ENCODE measurements at regions not wholly inside any gene's neighbourhood (a gene's known extent, or its start where the extent isn't known, plus 50 kb on each side); places are given as distances from the start of the nearest gene placed in this dataset.

GRCh38 chr5:4762316-4762715, 377.8 kb upstream of the ADAMTS16 start:
- TF ChIP-seq EZH2 (IDR thresholded peaks at IDR 0.05; ENCODE audit: low read depth, unreplicated experiment) (no peak), JUNB (IDR thresholded peaks at IDR 0.05; ENCODE audit: unreplicated experiment) (no peak), CTCF (conservative IDR thresholded peaks at IDR 0.05; ENCODE audit: low read depth in 2 of 2) (no peak), CREB1 (CRISPR knock-in tag; IDR thresholded peaks at IDR 0.05; ENCODE audit: low read depth) (no peak), POLR2AphosphoS5 (IDR thresholded peaks at IDR 0.05; ENCODE audit: low read depth) (no peak), ZNF114 (CRISPR knock-in tag; IDR thresholded peaks at IDR 0.05) (no peak), EZH2phosphoT487 (IDR thresholded peaks at IDR 0.05; ENCODE audit: unreplicated experiment) (no peak), REST (IDR thresholded peaks at IDR 0.05; ENCODE audit: unreplicated experiment) (no peak), ZNF331 (CRISPR knock-in tag; IDR thresholded peaks at IDR 0.05; ENCODE audit: low read depth) (no peak), ZNF462 (CRISPR knock-in tag; IDR thresholded peaks at IDR 0.05) (no peak), NANOG (IDR thresholded peaks at IDR 0.05; ENCODE audit: borderline replicate concordance) (no peak), ETS1 (IDR thresholded peaks at IDR 0.05) (no peak), STAT1 (IDR thresholded peaks at IDR 0.05; ENCODE audit: unreplicated experiment) (no peak)

Data from GM23338 (cell line).